ENCODE measurements at regions not wholly inside any gene's neighbourhood (a gene's known extent, or its start where the extent isn't known, plus 50 kb on each side); places are given as distances from the start of the nearest gene placed in this dataset.

DNA sequence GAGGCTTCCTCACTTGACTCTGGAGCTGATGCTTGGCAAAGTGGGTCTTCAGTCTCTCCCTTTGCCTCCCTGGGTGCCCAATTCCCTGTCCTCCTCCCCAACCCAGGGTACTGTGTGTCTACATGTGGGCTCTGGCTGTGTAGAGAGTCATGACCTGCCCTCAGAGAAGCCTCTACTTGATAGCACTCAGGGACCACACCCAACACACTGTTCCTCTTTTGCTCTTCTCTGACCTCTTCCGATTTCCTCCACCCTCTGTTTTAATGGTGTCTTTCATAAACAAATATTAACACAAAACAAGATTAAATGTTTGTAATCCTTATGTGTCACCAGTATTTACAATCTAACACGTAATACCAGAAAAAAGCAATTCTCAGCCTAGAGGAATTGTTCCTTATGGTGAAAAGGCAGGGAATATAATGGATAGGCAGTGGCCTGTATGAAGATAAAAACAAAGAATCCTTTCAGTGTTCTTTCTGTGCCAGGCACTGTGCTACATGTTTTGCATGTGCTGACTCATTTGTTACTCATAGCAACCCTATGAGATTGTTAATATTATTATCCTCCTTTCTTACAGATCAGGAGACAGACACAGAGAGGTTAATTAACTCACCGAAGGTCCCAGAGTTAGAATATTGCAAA, 58.2 kb downstream of the HSD3B1 start:
- H3K27ac ChIP-seq (ENCODE audit: low read depth, low read length) = no peak overlapping the region
- no peaks in the 10 kb centered on the region for H3K36me3 ChIP-seq (ENCODE audit: control insufficient read depth in 5 of 5, insufficient read depth in 5 of 5, low read length in 5 of 5)
- H3K9me3 ChIP-seq (ENCODE audit: control insufficient read depth in 5 of 5, low read length in 5 of 5) = no peaks in the 10 kb centered on the region
- no peaks in the 10 kb centered on the region for H3K27me3 ChIP-seq (ENCODE audit: control insufficient read depth in 5 of 5, insufficient read depth in 4 of 5, low read length in 5 of 5)
- no peak overlapping the region for H3K4me3 ChIP-seq (ENCODE audit: low read depth in 1 of 5, low read length in 5 of 5)
- H3K9ac ChIP-seq (ENCODE audit: low read length in 5 of 5) = no peak overlapping the region
- H3K4me1 ChIP-seq (ENCODE audit: control insufficient read depth in 5 of 5, insufficient read depth in 5 of 5, low read length in 5 of 5) = peaks cover 0 to 18% (median 4%) of the 10 kb centered on the region in 5 donors

DNA sequence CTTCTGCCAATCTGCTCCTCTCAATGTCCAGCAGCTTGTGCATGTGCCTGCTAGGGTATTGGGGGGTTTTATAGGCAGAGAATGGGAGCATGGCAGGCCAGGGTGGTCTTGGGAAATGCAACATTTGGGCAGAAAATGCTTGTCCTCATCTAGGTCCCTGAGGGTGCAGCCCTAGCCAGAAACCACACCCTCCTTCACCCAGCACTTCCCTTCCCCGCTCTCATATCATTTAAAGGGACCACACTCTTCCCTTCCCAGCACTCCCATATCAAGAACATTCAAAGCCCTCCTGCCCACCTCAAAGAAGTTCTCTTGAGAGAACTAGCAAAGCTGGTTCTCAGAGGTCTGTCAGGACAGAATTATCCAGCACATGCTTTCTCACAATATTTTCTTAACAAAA, 62.1 kb downstream of the HSD3B1 start:
- Histone ChIP-seq H3K9me3 (ENCODE audit: control insufficient read depth in 5 of 5, low read length in 5 of 5) (no peaks in the 10 kb centered on the region), H3K4me3 (ENCODE audit: low read depth in 1 of 5, low read length in 5 of 5) (peak overlapping the region in 1 of 5 donors; percentile 1), H3K27me3 (ENCODE audit: control insufficient read depth in 5 of 5, insufficient read depth in 4 of 5, low read length in 5 of 5) (no peaks in the 10 kb centered on the region), H3K9ac (ENCODE audit: low read length in 5 of 5) (no peak overlapping the region), H3K36me3 (ENCODE audit: control insufficient read depth in 5 of 5, insufficient read depth in 5 of 5, low read length in 5 of 5) (no peaks in the 10 kb centered on the region), H3K4me1 (ENCODE audit: control insufficient read depth in 5 of 5, insufficient read depth in 5 of 5, low read length in 5 of 5) (peaks cover 0 to 18% (median 4%) of the 10 kb centered on the region in 5 donors), H3K27ac (ENCODE audit: low read depth, low read length) (no peak overlapping the region)
